ENCODE measurements at regions not wholly inside any gene's neighbourhood (a gene's known extent, or its start where the extent isn't known, plus 50 kb on each side); places are given as distances from the start of the nearest gene placed in this dataset.
A peak's percentile ranks its signal among the peaks of the same experiment; 100 is the strongest.

DNA sequence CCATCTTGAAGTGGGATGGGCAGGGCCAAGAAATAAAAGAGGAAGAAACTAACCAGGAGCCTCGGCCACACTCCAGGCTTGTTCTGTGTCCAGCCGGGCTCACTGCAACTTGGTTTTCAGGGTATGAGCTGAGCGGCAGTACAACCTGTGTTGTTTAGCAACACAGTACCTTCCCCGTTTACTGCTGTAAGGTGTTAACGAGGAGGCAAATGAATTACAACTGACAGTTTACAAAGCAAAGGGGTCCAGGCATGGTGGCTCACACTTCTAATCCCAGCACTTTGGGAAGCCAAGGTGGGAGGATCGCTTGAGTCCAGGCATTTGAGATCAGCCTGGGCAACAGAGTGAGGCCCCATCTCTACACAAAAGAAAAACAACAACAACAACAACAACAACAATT lies 481.3 kb upstream of the SULF2 start:
- TF ChIP-seq, protein P1, sequence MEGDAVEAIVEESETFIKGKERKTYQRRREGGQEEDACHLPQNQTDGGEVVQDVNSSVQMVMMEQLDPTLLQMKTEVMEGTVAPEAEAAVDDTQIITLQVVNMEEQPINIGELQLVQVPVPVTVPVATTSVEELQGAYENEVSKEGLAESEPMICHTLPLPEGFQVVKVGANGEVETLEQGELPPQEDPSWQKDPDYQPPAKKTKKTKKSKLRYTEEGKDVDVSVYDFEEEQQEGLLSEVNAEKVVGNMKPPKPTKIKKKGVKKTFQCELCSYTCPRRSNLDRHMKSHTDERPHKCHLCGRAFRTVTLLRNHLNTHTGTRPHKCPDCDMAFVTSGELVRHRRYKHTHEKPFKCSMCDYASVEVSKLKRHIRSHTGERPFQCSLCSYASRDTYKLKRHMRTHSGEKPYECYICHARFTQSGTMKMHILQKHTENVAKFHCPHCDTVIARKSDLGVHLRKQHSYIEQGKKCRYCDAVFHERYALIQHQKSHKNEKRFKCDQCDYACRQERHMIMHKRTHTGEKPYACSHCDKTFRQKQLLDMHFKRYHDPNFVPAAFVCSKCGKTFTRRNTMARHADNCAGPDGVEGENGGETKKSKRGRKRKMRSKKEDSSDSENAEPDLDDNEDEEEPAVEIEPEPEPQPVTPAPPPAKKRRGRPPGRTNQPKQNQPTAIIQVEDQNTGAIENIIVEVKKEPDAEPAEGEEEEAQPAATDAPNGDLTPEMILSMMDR (IDR thresholded peaks at IDR 0.05; ENCODE audit: insufficient read depth in 1 of 2, low read depth in 1 of 2, low read length in 1 of 2, severe bottlenecking in 1 of 2, unreplicated experiment in 1 of 2), result no peak
- no peak overlapping the region for H3K4me3 Mint-ChIP-seq (ENCODE audit: unreplicated experiment)
- no peak overlapping the region for H3K27ac Mint-ChIP-seq (ENCODE audit: unreplicated experiment)
- Histone ChIP-seq H3K36me3 (ENCODE audit: control insufficient read depth, insufficient read depth, low read length) (no peaks in the 10 kb centered on the region), H3K4me1 (no peaks in the 10 kb centered on the region), H3K4me3 (ENCODE audit: low read depth, low read length) (no peak overlapping the region), H3K9me3 (no peaks in the 10 kb centered on the region), H3K27me3 (replicated peaks; ENCODE audit: control insufficient read depth, insufficient read depth, low read length) (no peaks in the 10 kb centered on the region)
- no TSS peak for BruUV-seq (replicated peaks)
- intact Hi-C loops (cut with micrococcal nuclease; ENCODE audit: unreplicated experiment), result no loop called here
- ChIA-PET CTCF (no interaction called here), POLR2A (no interaction called here)
- H3K36me3 Mint-ChIP-seq (ENCODE audit: insufficient read depth, unreplicated experiment), result no peaks in the 10 kb centered on the region
- no peaks in the 10 kb centered on the region for H3K27me3 Mint-ChIP-seq (ENCODE audit: insufficient read depth, unreplicated experiment)
- DNase-seq, result peak in 1 of 2 experiments; percentile 16
- H3K4me1 Mint-ChIP-seq (ENCODE audit: low read depth, unreplicated experiment), result no peaks in the 10 kb centered on the region
- no peaks in the 10 kb centered on the region for H3K9me3 Mint-ChIP-seq (ENCODE audit: unreplicated experiment)

DNA sequence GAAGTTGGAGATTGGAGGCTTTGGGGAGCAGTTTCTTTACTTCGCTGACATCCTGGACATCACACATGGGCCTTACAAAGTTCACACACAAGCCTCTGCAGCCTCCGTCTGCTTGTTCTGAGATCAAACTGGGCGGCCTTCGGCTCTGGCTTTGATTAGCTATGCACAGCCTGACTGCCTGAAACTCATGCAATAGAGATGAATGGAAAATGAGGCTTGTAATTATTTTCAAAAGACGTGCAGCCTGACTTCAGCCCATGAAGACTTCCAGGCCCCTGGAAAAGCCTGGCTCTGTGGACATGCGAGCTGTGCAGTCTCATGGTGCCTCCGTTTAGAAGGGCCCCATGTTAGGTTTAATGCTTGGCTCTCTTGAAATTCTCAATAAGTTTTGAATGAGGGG lies 480.5 kb upstream of the SULF2 start:
- Histone ChIP-seq H3K27me3 (replicated peaks; ENCODE audit: control insufficient read depth, insufficient read depth, low read length) (no peaks in the 10 kb centered on the region), H3K4me1 (no peaks in the 10 kb centered on the region), H3K36me3 (ENCODE audit: control insufficient read depth, insufficient read depth, low read length) (no peaks in the 10 kb centered on the region), H3K4me3 (ENCODE audit: low read depth, low read length) (no peak overlapping the region), H3K9me3 (no peaks in the 10 kb centered on the region)
- ChIA-PET POLR2A (no interaction called here), CTCF (interaction anchor here (0.7 kb wide), 1 partner anchor 58 kb away, joined by 3 read pairs; no protein-coding TSS in a partner anchor)
- Mint-ChIP-seq H3K36me3 (ENCODE audit: insufficient read depth, unreplicated experiment) (no peaks in the 10 kb centered on the region), H3K4me3 (ENCODE audit: unreplicated experiment) (no peak overlapping the region), H3K4me1 (ENCODE audit: low read depth, unreplicated experiment) (no peaks in the 10 kb centered on the region), H3K9me3 (ENCODE audit: unreplicated experiment) (no peaks in the 10 kb centered on the region), H3K27ac (ENCODE audit: unreplicated experiment) (no peak overlapping the region), H3K27me3 (ENCODE audit: insufficient read depth, unreplicated experiment) (no peaks in the 10 kb centered on the region)
- no TSS peak for BruUV-seq (replicated peaks)
- intact Hi-C loops (cut with micrococcal nuclease; ENCODE audit: unreplicated experiment), result no loop called here
- TF ChIP-seq, protein P1 (IDR thresholded peaks at IDR 0.05; ENCODE audit: insufficient read depth in 1 of 2, low read depth in 1 of 2, low read length in 1 of 2, severe bottlenecking in 1 of 2, unreplicated experiment in 1 of 2), result no peak
- DNase-seq, result peak in 1 of 2 experiments; percentile 12

DNA sequence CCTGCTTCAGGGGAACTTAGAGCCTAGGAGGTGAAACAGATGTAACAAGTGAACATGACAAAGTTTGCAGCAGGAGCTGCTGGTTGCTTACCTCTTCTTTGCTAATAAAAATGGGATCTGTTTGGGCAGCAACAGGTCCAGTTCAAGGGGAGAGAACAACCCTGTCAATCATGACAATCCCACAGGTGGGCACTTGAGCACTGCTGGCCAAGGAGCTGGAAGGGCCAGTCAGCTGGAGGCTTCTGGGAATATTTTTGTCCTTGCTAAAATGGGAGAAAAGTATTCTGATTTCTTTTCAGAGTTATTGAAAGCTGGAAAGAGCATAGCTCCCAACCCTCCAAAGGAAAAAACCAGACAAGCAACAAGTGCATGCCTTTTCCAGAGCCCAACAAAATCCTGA lies 477.7 kb upstream of the SULF2 start:
- BruUV-seq (replicated peaks), result no TSS peak
- no peaks in the 10 kb centered on the region for H3K27me3 Mint-ChIP-seq (ENCODE audit: insufficient read depth, unreplicated experiment)
- TF ChIP-seq, protein P1 (IDR thresholded peaks at IDR 0.05; ENCODE audit: insufficient read depth in 1 of 2, low read depth in 1 of 2, low read length in 1 of 2, severe bottlenecking in 1 of 2, unreplicated experiment in 1 of 2), result no peak
- H3K4me3 Mint-ChIP-seq (ENCODE audit: unreplicated experiment), result no peak overlapping the region
- intact Hi-C loops (cut with micrococcal nuclease; ENCODE audit: unreplicated experiment), result no loop called here
- no peaks in the 10 kb centered on the region for H3K27me3 ChIP-seq (replicated peaks; ENCODE audit: control insufficient read depth, insufficient read depth, low read length)
- no peaks in the 10 kb centered on the region for H3K9me3 ChIP-seq
- H3K4me1 Mint-ChIP-seq (ENCODE audit: low read depth, unreplicated experiment), result no peaks in the 10 kb centered on the region
- H3K4me3 ChIP-seq (ENCODE audit: low read depth, low read length), result no peak overlapping the region
- DNase-seq, result peak in 1 of 2 experiments; percentile 19
- ChIA-PET POLR2A (no interaction called here), CTCF (no interaction called here)
- no peaks in the 10 kb centered on the region for H3K4me1 ChIP-seq
- H3K27ac Mint-ChIP-seq (ENCODE audit: unreplicated experiment), result no peak overlapping the region
- H3K9me3 Mint-ChIP-seq (ENCODE audit: unreplicated experiment), result peaks cover 2% of the 10 kb centered on the region
- no peaks in the 10 kb centered on the region for H3K36me3 ChIP-seq (ENCODE audit: control insufficient read depth, insufficient read depth, low read length)
- H3K36me3 Mint-ChIP-seq (ENCODE audit: insufficient read depth, unreplicated experiment), result no peaks in the 10 kb centered on the region

All from Caco-2 (cell line).